ENCODE measurements at regions not wholly inside any gene's neighbourhood (a gene's known extent, or its start where the extent isn't known, plus 50 kb on each side); places are given as distances from the start of the nearest gene placed in this dataset.

DNA sequence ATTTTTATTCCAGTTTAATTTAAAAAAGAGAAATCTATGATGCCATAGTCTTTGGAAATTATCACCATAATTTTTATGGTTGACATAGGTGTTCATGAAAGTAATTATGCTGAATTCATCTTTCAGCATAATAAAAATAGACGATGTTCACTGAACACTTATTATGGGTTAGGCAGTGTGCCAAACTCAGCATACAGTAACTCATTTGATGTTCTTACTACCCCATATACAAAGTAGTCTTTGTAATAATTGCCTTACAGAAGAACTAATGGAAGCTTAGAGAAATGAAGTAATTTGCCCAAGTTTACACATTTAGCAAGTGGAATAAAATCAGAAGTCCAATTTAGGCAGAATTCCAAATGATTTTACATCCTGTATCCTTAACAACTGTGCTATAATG is 852.2 kb upstream of the GOT2 start:
- TF ChIP-seq, protein P1, sequence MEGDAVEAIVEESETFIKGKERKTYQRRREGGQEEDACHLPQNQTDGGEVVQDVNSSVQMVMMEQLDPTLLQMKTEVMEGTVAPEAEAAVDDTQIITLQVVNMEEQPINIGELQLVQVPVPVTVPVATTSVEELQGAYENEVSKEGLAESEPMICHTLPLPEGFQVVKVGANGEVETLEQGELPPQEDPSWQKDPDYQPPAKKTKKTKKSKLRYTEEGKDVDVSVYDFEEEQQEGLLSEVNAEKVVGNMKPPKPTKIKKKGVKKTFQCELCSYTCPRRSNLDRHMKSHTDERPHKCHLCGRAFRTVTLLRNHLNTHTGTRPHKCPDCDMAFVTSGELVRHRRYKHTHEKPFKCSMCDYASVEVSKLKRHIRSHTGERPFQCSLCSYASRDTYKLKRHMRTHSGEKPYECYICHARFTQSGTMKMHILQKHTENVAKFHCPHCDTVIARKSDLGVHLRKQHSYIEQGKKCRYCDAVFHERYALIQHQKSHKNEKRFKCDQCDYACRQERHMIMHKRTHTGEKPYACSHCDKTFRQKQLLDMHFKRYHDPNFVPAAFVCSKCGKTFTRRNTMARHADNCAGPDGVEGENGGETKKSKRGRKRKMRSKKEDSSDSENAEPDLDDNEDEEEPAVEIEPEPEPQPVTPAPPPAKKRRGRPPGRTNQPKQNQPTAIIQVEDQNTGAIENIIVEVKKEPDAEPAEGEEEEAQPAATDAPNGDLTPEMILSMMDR (IDR thresholded peaks at IDR 0.05; ENCODE audit: low read depth, low read length, missing input control), result no peak
- TF ChIP-seq JUND (IDR thresholded peaks at IDR 0.05), result no peak
- TF ChIP-seq, protein P2, sequence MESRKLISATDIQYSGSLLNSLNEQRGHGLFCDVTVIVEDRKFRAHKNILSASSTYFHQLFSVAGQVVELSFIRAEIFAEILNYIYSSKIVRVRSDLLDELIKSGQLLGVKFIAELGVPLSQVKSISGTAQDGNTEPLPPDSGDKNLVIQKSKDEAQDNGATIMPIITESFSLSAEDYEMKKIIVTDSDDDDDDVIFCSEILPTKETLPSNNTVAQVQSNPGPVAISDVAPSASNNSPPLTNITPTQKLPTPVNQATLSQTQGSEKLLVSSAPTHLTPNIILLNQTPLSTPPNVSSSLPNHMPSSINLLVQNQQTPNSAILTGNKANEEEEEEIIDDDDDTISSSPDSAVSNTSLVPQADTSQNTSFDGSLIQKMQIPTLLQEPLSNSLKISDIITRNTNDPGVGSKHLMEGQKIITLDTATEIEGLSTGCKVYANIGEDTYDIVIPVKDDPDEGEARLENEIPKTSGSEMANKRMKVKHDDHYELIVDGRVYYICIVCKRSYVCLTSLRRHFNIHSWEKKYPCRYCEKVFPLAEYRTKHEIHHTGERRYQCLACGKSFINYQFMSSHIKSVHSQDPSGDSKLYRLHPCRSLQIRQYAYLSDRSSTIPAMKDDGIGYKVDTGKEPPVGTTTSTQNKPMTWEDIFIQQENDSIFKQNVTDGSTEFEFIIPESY (IDR thresholded peaks at IDR 0.05), result no peak

Data from liver (tissue), 3 donors.